IMR-90 (cell line): ENCODE measurements at regions not wholly inside any gene's neighbourhood (a gene's known extent, or its start where the extent isn't known, plus 50 kb on each side); places are given as distances from the start of the nearest gene placed in this dataset.
A peak's percentile ranks its signal among the peaks of the same experiment; 100 is the strongest.

ENCODE experiments used
- ATAC-seq: fragments of 200-7000 bp; cut with Tn5 transposase; 2 replicates; pipeline ENCODE4 v1.9.1; 2020; ENCODE audit warnings: low read depth, mild to moderate bottlenecking, moderate library complexity
- BruUV-seq: library from RNA; stranded (reverse); fragments of 400-500 nt; replicated peaks from 2 replicates; lab custom pipeline; 2021; lab: Mats Ljungman, UMichigan
- CTCF ChIA-PET: fragments of 300-600 bp; formaldehyde crosslinking; extraction: SDS; loops from one replicate; lab custom pipeline; 2021; ENCODE audit warnings: antibody characterized with exemption; lab: Yijun Ruan, JAX
- POLR2A ChIA-PET: fragments of 300-600 bp; sonication (Branson Sonifier 250); formaldehyde crosslinking; loops from one replicate; lab custom pipeline; 2022; ENCODE audit warnings: antibody characterized with exemption; ENCODE audit not compliant: unreplicated experiment; lab: Charles Lee
- DNase-seq: peaks from one replicate; pipeline ENCODE4 v3.0.0; 2013
- H2AFZ ChIP-seq: replicated peaks from 2 replicates; pipeline ENCODE3; 2013; ENCODE audit warnings: low read length, mild to moderate bottlenecking; ENCODE audit not compliant: poor library complexity
- H2AK5ac ChIP-seq: 2 replicates; pipeline ENCODE4 v1.6.1; 2013; ENCODE audit warnings: low read depth, low read length, inconsistent platforms
- H2AK9ac ChIP-seq: replicated peaks from 2 replicates; pipeline ENCODE3; 2013; ENCODE audit warnings: mild to moderate bottlenecking, low read depth, low read length, moderate library complexity; ENCODE audit not compliant: poor library complexity
- H2BK120ac ChIP-seq: 2 replicates; pipeline ENCODE4 v1.6.1; 2013; ENCODE audit warnings: low read depth, low read length, inconsistent platforms
- H2BK15ac ChIP-seq: 3 replicates; pipeline ENCODE4 v1.6.1; 2013; ENCODE audit warnings: low read depth, low read length, inconsistent platforms
- H2BK20ac ChIP-seq: 2 replicates; pipeline ENCODE4 v1.6.1; 2013; ENCODE audit warnings: low read depth, mild to moderate bottlenecking, inconsistent platforms, low read length, moderate library complexity
- H2BK5ac ChIP-seq: 2 replicates; pipeline ENCODE4 v1.6.1; 2013; ENCODE audit warnings: mild to moderate bottlenecking, low read depth, low read length, inconsistent platforms; ENCODE audit not compliant: poor library complexity, severe bottlenecking
- H3K14ac ChIP-seq: replicated peaks from 2 replicates; pipeline ENCODE4 v1.6.1; 2013; ENCODE audit warnings: low read depth, low read length, inconsistent platforms
- H3K18ac ChIP-seq: 2 replicates; pipeline ENCODE4 v1.6.1; 2013; ENCODE audit warnings: low read depth, low read length, control low read depth
- H3K23ac ChIP-seq: 2 replicates; pipeline ENCODE4 v1.6.1; 2013; ENCODE audit warnings: low read depth, low read length, inconsistent platforms
- H3K27ac ChIP-seq: 2 replicates; pipeline ENCODE4 v1.5.1; 2013; ENCODE audit warnings: mild to moderate bottlenecking, control low read depth, low read length; ENCODE audit not compliant: insufficient read depth
- H3K27me3 ChIP-seq: 2 replicates; pipeline ENCODE4 v1.6.1; 2013; ENCODE audit warnings: low read length; ENCODE audit not compliant: control insufficient read depth, insufficient read depth
- H3K36me3 ChIP-seq: 2 replicates; pipeline ENCODE4 v1.6.1; 2013; ENCODE audit warnings: low read length, mixed read lengths; ENCODE audit not compliant: control insufficient read depth, insufficient read depth
- H3K4ac ChIP-seq: 2 replicates; pipeline ENCODE4 v1.6.1; 2013; ENCODE audit warnings: low read depth, low read length, inconsistent platforms
- H3K4me1 ChIP-seq: 2 replicates; pipeline ENCODE4 v1.6.1; 2013; ENCODE audit warnings: low read length, mixed read lengths; ENCODE audit not compliant: control insufficient read depth, insufficient read depth
- H3K4me2 ChIP-seq: 2 replicates; pipeline ENCODE4 v1.6.1; 2013; ENCODE audit warnings: low read depth, mild to moderate bottlenecking, control low read depth, low read length, moderate library complexity
- H3K4me3 ChIP-seq: 2 replicates; pipeline ENCODE4 v1.5.1; 2013; ENCODE audit warnings: low read depth, mild to moderate bottlenecking, control low read depth, low read length, moderate library complexity; ENCODE audit not compliant: insufficient read depth
- H3K56ac ChIP-seq: 2 replicates; pipeline ENCODE4 v1.6.1; 2013; ENCODE audit warnings: low read length, inconsistent platforms; ENCODE audit not compliant: insufficient read depth; ENCODE audit errors: extremely low read depth
- H3K79me1 ChIP-seq, 2 experiments: 2 replicates each; pipeline ENCODE4 v1.6.1; 2013; ENCODE audit warnings: low read length in 2 of 2, inconsistent platforms in 1 of 2, low read depth in 1 of 2
- H3K9ac ChIP-seq: 2 replicates; pipeline ENCODE4 v1.6.1; 2013; ENCODE audit warnings: low read depth, low read length, control low read depth
- H3K9me1 ChIP-seq: 2 replicates; pipeline ENCODE4 v1.6.1; 2013; ENCODE audit warnings: low read length, inconsistent platforms; ENCODE audit not compliant: insufficient read depth
- H3K9me3 ChIP-seq: 2 replicates; pipeline ENCODE4 v1.6.1; 2013; ENCODE audit warnings: low read length; ENCODE audit not compliant: control insufficient read depth, insufficient read depth
- H4K20me1 ChIP-seq: 2 replicates; pipeline ENCODE4 v1.6.1; 2013; ENCODE audit warnings: low read length, inconsistent platforms; ENCODE audit not compliant: insufficient read depth
- H4K5ac ChIP-seq: 2 replicates; pipeline ENCODE4 v1.6.1; 2013; ENCODE audit warnings: mild to moderate bottlenecking, low read depth, low read length, control low read depth
- H4K8ac ChIP-seq, 2 experiments: 2 replicates each; pipeline ENCODE4 v1.6.1; 2013; ENCODE audit warnings: low read depth in 2 of 2, low read length in 2 of 2, control low read depth in 1 of 2, inconsistent platforms in 1 of 2
- H4K91ac ChIP-seq: 2 replicates; pipeline ENCODE4 v1.6.1; 2013; ENCODE audit warnings: low read depth, low read length, inconsistent platforms; ENCODE audit not compliant: insufficient read depth
- FOS ChIP-seq: fragments of 150-350 bp; IDR thresholded peaks from 2 replicates; pipeline ENCODE4 v1.6.1; 2016; ENCODE audit warnings: low read depth, low read length
- MXI1 ChIP-seq: IDR thresholded peaks from 2 replicates; pipeline ENCODE4 v1.6.1; 2012; ENCODE audit warnings: low read depth, mild to moderate bottlenecking, low read length, moderate library complexity, borderline replicate concordance
- POLR2A ChIP-seq: IDR thresholded peaks from 2 replicates; pipeline ENCODE4 v1.6.1; 2012; ENCODE audit warnings: mild to moderate bottlenecking, low read depth, low read length
- RAD21 ChIP-seq: IDR thresholded peaks from 2 replicates; pipeline ENCODE4 v1.6.1; 2012; ENCODE audit warnings: low read length, improper control_type of control experiment
- RFX5 ChIP-seq: IDR thresholded peaks from 2 replicates; pipeline ENCODE4 v1.8.0; 2012; ENCODE audit warnings: low read depth, mild to moderate bottlenecking, low read length, moderate library complexity
- WGBS, 2 experiments: methylation state at CpG; one replicate each; pipeline versions ENCODE4 v1.1.5 to v1.1.7; 2013; ENCODE audit warnings: missing lambda C conversion rate in 2 of 2; ENCODE audit not compliant: insufficient read length in 1 of 2; ENCODE audit errors: extremely low coverage in 2 of 2; 5-methylcytosine and 5-hydroxymethylcytosine counted together
- dilution Hi-C: fragments of 300-500 bp; cut with HindIII; formaldehyde crosslinking; loops from one replicate; pipeline ENCODE4 v1.14.3; 2018; ENCODE audit warnings: low sequenced_read_pairs; ENCODE audit not compliant: unreplicated experiment
- in situ Hi-C: fragments of 300-500 bp; cut with MboI; formaldehyde crosslinking; loops from 3 replicates; pipeline ENCODE4 v1.14.3; 2019; ENCODE audit warnings: low sequenced_read_pairs, inconsistent platforms, mixed read lengths
- intact Hi-C: fragments of 100-400 bp; cut with micrococcal nuclease; formaldehyde crosslinking; loops from 2 replicates; pipeline ENCODE4 v1.10.0; 2022
- TF ChIP-seq, protein P1 (sequence below): conservative IDR thresholded peaks from 2 replicates; pipeline ENCODE4 v1.5.1; 2012; ENCODE audit warnings: mild to moderate bottlenecking, low read depth, low read length, improper control_type of control experiment

DNA sequence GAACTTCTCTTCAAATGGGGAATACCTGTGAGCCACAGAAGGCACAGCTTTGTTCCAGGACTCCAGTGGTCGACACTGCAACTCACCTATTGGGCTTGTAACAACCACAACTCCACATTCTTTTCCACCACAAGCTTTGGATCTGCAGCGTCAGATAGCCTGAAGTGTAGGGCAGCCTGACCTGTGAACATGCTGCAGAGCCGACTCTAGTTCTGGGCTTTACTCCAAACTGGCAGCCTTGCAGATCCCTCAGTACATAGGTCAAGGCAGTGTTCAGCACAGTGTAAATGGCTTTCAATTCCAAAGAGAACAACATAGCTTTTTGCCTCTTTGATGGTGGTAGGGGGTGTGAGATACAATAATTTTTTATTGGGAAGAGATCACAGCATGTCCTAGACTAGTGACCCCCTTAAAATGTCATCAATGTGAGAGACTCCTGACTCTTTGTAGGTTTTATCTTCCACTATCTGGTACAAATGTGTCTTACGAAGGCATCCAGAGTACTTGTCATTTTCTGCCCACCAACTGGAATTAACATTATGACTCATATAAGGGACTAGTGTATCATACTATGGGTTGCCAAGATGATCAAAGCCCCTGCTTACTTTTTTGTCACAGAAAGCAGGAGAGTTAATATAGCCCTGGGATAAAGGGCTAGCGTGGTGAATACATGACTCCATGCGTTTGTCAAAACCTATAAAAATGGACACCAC, 149.8 kb downstream of the COPS8 start (continued):
- TF ChIP-seq, protein P1, sequence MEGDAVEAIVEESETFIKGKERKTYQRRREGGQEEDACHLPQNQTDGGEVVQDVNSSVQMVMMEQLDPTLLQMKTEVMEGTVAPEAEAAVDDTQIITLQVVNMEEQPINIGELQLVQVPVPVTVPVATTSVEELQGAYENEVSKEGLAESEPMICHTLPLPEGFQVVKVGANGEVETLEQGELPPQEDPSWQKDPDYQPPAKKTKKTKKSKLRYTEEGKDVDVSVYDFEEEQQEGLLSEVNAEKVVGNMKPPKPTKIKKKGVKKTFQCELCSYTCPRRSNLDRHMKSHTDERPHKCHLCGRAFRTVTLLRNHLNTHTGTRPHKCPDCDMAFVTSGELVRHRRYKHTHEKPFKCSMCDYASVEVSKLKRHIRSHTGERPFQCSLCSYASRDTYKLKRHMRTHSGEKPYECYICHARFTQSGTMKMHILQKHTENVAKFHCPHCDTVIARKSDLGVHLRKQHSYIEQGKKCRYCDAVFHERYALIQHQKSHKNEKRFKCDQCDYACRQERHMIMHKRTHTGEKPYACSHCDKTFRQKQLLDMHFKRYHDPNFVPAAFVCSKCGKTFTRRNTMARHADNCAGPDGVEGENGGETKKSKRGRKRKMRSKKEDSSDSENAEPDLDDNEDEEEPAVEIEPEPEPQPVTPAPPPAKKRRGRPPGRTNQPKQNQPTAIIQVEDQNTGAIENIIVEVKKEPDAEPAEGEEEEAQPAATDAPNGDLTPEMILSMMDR, result no peak

DNA sequence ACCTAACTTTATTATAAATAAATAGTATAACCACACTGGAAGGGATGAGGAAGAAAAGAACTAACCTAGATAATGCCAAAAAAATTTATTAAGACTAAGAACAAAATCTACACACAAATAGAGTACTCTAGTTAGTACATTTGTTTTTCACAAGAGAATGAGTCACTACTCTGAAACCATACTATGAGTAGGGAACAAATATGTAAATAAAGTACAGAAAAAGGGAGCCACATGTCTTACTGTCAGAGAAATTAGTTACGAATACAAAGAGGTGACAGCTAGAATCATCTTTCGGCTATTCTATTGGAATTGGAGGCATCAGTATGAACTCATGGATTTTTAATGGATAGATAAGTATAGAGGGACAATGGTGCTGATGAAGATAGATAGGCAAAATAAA, 150.5 kb downstream of the COPS8 start:
- Histone ChIP-seq H2BK120ac (peak overlapping the region; percentile 73), H3K9me1 (peaks cover 19% of the 10 kb centered on the region), H3K4ac (peak overlapping the region; percentile 72; the same call in 1 of the 2 replicates), H3K56ac (no peak overlapping the region), H2BK5ac (peak overlapping the region; percentile 94), H2BK20ac (peak overlapping the region; percentile 87; the same call in 1 of the 2 replicates), H2AK5ac (no peak overlapping the region), H3K9me3 (no peaks in the 10 kb centered on the region), H3K14ac (peak overlapping the region; percentile 34; the same call in 1 of the 2 replicates), H4K91ac (no peak overlapping the region), H2AFZ (no peak overlapping the region), H4K20me1 (no peaks in the 10 kb centered on the region), H2BK15ac (peak overlapping the region; percentile 70; the same call in 1 of the 3 replicates), H3K36me3 (no peaks in the 10 kb centered on the region), H3K27me3 (no peaks in the 10 kb centered on the region), H3K4me3 (no peak overlapping the region), H2AK9ac (no peak overlapping the region), H3K27ac (peak overlapping the region; percentile 71; the same call in 1 of the 2 replicates), H3K4me1 (peaks cover 17% of the 10 kb centered on the region), H3K23ac (peak overlapping the region; percentile 21; the same call in 1 of the 2 replicates), H3K18ac (peak overlapping the region; percentile 87; the same call in 1 of the 2 replicates), H4K5ac (no peak overlapping the region; the same call in 1 of the 2 replicates), H3K4me2 (peak overlapping the region; percentile 51; the same call in 1 of the 2 replicates), H4K8ac (no peak overlapping the region), H3K9ac (no peak overlapping the region), H3K79me1 (no peaks in the 10 kb centered on the region)
- no TSS peak for BruUV-seq
- TF ChIP-seq RFX5, result no peak
- no peak for TF ChIP-seq POLR2A
- no peak for TF ChIP-seq RAD21
- peak; percentile 83 for TF ChIP-seq FOS
- peak; percentile 87 for TF ChIP-seq MXI1
- CTCF ChIA-PET, result interaction anchor here (1.2 kb wide), 1 partner anchor 11 kb away, joined by 3 read pairs; no protein-coding TSS in a partner anchor
- in situ Hi-C loops (no loop called here), dilution Hi-C loops (no loop called here), intact Hi-C loops (no loop called here)
- ATAC-seq (peak; percentile 60), DNase-seq (peak; percentile 82)
- WGBS, 2 experiments, result 14% methylated on average over 1 of the region's 2 CpGs; no CpG with 5 or more reads in 1 of the 2 experiments
- POLR2A ChIA-PET, result no interaction called here
